Panc1 (cell line): ENCODE measurements at regions not wholly inside any gene's neighbourhood (a gene's known extent, or its start where the extent isn't known, plus 50 kb on each side); places are given as distances from the start of the nearest gene placed in this dataset.

Source experiments
- CTCF ChIP-seq: fragments of 450-650 bp; IDR thresholded peaks from 2 replicates; pipeline ENCODE4 v1.5.1; 2017; ENCODE audit warnings: mild to moderate bottlenecking
- POLR2AphosphoS5 ChIP-seq: IDR thresholded peaks from 2 replicates; pipeline ENCODE4 v1.6.1; 2012; ENCODE audit warnings: mild to moderate bottlenecking, low read depth, low read length, moderate library complexity
- REST ChIP-seq, 2 experiments: IDR thresholded peaks; 2 replicates each; pipeline ENCODE4 v1.6.1; 2011 to 2012; ENCODE audit warnings: low read depth in 2 of 2, control low read depth in 1 of 2, low read length in 1 of 2, mild to moderate bottlenecking in 1 of 2, moderate library complexity in 1 of 2; ENCODE audit not compliant: insufficient read depth in 1 of 2
- SIN3A ChIP-seq: IDR thresholded peaks from 2 replicates; pipeline ENCODE4 v1.6.1; 2012; ENCODE audit warnings: low read depth, mild to moderate bottlenecking, low read length, moderate library complexity, borderline replicate concordance; ENCODE audit not compliant: insufficient read depth

GRCh38 chr12:46891306-46891705 lies 65.5 kb upstream of the SLC38A4 start:
- TF ChIP-seq CTCF = no peak
- TF ChIP-seq POLR2AphosphoS5 = no peak
- TF ChIP-seq SIN3A = no peak
- no peak for TF ChIP-seq REST (IDR thresholded peaks at IDR 0.05; ENCODE audit: insufficient read depth in 1 of 2, low read depth in 2 of 2, low read length in 1 of 2)
